Fibroblast of mammary gland (primary cell): ENCODE measurements at regions not wholly inside any gene's neighbourhood (a gene's known extent, or its start where the extent isn't known, plus 50 kb on each side); places are given as distances from the start of the nearest gene placed in this dataset.

Experiments
- DNase-seq: peaks from one replicate; pipeline ENCODE4 v3.0.0-alpha.2; 2010; ENCODE audit warnings: low read depth
- H3K4me3 ChIP-seq: 2 replicates; pipeline ENCODE4 v1.5.1; 2011; ENCODE audit warnings: low read depth, mild to moderate bottlenecking, low read length, moderate library complexity; ENCODE audit not compliant: control insufficient read depth
- TF ChIP-seq, protein P1 (sequence below): conservative IDR thresholded peaks from 2 replicates; pipeline ENCODE4 v1.5.1; 2011; ENCODE audit warnings: low read depth, low read length, inconsistent platforms; ENCODE audit not compliant: control insufficient read depth, insufficient read depth

GRCh38 chr15:88309363-88309762, 52.8 kb upstream of the NTRK3 start:
- DNase-seq: no peak
- H3K4me3 ChIP-seq: no peak overlapping the region
- TF ChIP-seq, protein P1, sequence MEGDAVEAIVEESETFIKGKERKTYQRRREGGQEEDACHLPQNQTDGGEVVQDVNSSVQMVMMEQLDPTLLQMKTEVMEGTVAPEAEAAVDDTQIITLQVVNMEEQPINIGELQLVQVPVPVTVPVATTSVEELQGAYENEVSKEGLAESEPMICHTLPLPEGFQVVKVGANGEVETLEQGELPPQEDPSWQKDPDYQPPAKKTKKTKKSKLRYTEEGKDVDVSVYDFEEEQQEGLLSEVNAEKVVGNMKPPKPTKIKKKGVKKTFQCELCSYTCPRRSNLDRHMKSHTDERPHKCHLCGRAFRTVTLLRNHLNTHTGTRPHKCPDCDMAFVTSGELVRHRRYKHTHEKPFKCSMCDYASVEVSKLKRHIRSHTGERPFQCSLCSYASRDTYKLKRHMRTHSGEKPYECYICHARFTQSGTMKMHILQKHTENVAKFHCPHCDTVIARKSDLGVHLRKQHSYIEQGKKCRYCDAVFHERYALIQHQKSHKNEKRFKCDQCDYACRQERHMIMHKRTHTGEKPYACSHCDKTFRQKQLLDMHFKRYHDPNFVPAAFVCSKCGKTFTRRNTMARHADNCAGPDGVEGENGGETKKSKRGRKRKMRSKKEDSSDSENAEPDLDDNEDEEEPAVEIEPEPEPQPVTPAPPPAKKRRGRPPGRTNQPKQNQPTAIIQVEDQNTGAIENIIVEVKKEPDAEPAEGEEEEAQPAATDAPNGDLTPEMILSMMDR: no peak

DNA sequence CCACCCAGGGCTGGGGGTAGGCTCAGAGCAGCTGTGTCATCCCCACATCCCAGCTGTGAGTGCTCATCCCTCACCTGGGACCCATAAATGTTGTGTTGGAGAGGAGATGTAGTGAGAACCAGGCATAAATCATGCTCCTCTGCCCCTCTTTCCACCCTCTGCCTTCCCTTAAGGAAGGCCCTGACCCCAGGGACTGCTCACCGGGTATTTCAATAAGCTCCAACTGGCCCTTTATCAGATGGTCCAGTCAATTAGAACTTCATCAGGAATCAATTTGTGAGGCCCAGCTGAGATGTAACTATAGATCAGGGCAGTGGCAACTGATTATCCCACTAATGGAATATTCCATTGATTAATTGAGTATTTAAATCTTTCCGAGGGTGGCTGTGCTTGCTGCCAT, 50.8 kb upstream of the NTRK3 start:
- TF ChIP-seq, protein P1: no peak
- DNase-seq: no peak
- H3K4me3 ChIP-seq: no peak overlapping the region
